HG02759 (cell line): ENCODE measurements at regions not wholly inside any gene's neighbourhood (a gene's known extent, or its start where the extent isn't known, plus 50 kb on each side); places are given as distances from the start of the nearest gene placed in this dataset.
"Not testable (repeated sequence)": the region's sequence is repeated elsewhere in the genome, so short reads cannot be mapped to it uniquely, and the experiment has no call there.

Experiments used
- ATAC-seq: cut with Tn5 transposase; IDR thresholded peaks from one replicate; pipeline ENCODE4 v1.9.1; 2021; ENCODE audit warnings: mild to moderate bottlenecking, moderate library complexity; ENCODE audit not compliant: unreplicated experiment

DNA sequence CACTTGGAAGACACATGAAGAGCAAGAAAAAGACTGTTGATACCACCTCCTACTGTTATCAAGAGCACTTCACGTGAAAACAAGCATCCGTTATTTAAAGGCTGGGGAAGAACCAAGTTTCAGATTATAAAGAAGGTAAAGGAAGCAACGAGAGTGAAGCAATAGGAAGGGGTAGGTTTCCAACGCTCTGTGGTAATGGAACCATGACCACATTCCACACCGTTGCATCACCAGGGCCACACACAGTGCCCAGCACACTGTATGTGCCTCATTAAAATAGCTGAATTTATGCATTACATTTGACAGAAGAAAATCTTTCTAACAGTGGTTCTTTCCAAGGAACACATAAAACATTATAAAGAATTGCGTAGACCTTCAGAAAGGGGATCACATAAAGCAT lies 435.8 kb downstream of the MRPL39 start:
- no peak for ATAC-seq

GRCh38 chr21:25170681-25171080 lies 436.6 kb downstream of the MRPL39 start:
- no peak for ATAC-seq

- no peak for ATAC-seq
Observed at GRCh38 chr21:25169370-25169769, 437.9 kb downstream of the MRPL39 start.

- not testable (repeated sequence) for ATAC-seq
Observed at GRCh38 chr21:25166904-25167303, 440.4 kb downstream of the MRPL39 start.

DNA sequence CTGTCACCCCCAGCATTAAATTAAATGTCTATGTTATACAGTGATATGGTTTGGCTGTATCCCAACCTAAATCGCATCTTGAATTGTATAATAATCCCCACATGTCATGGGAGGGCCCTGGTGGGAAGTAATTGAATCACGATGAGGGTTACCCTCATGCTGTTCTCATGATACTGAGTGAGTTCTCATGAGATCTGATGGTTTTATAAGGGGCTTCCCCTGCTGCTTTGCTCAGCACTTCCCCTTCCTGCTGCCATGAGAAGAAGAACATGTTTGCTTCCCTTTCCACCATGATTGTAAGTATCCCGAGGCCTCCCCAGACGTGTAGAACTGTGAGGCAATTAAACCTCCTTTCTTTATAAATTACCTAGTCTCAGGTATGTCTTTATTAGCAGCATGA lies 445.7 kb downstream of the MRPL39 start:
- no peak for ATAC-seq

DNA sequence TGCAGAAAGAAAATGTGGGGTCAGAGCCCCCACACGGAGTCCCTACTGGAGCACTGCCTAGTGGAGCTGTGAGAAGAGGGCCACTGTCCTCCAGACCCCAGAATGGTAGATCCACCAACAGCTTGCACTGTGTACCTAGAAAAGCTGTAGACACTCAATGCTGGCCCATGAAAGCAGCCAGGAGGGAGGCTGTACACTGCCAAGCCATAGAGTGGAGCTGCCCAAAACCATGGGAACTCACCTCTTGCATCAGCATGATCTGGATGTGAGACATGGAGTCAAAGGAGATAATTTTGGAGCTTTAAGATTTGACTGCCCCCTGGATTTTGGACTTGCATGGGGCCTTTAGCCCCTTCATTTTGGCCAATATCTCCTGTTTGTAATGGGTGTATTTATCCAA lies 452.3 kb downstream of the MRPL39 start:
- ATAC-seq = not testable (repeated sequence)

- no peak for ATAC-seq
Observed at GRCh38 chr21:25149022-25149421, 458.3 kb downstream of the MRPL39 start.

- no peak for ATAC-seq
Observed at GRCh38 chr21:25139414-25139813, 467.9 kb downstream of the MRPL39 start.

GRCh38 chr21:25133939-25134338 lies 473.3 kb downstream of the MRPL39 start:
- ATAC-seq = no peak

DNA sequence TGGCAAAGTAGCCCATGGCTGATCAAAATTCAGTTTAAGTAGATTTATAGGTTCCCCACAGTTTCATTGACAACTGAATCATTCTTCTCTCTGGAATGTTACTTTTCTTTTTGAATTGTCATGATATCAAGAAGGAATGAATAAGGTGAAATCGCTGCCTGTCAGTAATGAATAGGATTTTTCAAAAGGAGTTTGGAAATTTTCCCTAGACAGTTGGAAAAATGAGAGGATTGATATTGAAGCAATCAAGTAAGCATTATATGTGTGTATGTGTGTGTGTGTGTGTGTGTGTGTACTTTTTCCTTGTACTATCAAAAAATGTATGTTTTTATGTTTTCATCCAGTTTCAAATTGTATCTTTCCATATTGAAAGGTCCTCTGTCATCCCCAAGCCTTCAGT lies 479.5 kb downstream of the MRPL39 start:
- no peak for ATAC-seq

DNA sequence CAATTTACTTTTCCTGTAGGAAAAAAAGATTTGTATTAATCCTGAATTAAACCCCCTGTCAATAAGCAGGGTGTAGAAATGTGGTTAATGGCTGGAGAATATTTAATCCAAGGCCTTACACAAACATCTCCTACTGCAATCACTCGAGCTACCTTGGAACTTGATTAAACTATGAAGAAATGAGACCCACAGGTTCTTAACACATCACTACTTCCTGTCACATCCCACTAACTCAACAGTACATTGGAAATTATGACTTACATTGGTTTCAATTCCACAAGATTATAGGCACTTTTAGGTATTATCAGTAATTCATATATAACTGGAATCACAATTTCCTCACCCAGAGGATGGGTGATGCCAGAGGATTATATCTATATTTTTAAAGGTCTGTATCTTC lies 480.3 kb downstream of the MRPL39 start:
- ATAC-seq = no peak

DNA sequence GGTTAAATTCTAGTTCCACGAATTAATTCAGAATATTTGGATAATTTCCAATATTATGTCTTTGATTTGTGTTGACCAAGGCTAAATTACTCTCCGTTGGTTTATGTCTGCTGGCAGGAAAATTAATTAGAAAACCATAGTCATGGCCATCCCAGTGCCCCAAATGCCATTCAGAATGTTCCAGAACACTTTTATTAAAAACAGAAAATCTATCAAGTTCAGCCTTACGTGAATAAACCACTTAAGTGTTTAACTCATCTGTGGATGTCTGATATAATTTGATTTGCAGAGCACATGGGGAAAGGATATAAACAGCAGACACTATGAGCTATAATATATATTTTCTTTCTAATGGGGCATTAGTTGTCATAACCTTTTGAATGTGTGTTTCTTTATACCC lies 480.7 kb downstream of the MRPL39 start:
- no peak for ATAC-seq

GRCh38 chr21:25118648-25119047 lies 488.6 kb downstream of the MRPL39 start:
- no peak for ATAC-seq

DNA sequence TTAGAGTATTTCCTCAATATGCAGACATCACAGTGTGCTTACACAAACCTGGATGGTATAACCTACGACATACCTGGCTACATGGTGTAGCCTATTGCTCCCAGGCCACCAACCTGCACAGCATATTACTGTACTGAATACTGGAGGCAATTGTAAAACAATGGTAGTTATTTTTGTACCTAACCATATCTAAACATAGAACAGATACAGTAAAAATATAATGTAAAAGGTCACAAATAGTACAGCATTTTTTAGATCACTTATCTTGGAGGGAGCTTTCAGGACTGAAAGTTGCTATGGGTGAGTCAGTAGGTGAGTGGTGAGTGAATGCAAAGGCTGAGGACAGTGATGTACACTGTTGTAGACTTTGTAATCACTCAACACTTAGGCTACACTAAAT lies 492.3 kb downstream of the MRPL39 start:
- ATAC-seq = peak; percentile 85

GRCh38 chr21:25107708-25108107 lies 499.6 kb downstream of the MRPL39 start:
- no peak for ATAC-seq

DNA sequence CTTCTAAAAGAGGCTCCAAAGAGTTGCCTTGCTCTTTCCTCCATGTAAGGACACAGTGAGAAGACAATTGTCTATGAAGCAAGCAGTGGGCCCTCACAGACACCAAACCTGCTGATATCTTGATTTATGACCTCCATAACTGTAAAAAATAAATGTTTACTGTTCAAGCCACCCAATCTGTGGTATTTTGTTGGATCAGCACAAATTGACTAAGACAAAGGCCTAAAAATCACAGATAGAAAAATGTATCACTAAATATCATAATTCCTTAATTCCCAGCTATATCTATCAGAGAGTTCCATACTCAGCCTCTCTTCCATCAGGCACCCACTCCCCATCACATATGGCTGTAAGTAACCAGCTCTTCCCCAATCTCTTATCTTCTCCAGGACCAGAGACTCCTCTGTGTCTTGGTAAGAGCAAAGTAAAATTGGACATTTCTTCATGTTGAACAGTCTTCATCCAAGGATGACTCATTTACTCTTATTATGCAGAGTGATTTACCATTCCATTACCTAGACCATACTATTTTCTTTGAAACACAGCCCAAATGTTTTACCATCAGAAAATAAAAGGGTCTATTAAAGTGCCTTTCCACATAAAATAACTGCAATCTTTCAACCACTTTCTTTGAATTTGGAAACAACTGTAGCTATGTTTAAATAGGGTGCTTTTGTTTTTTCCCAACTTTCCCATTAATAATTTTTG lies 503.6 kb downstream of the MRPL39 start:
- no peak for ATAC-seq

- no peak for ATAC-seq
Observed at GRCh38 chr21:25097648-25098047, 509.6 kb downstream of the MRPL39 start.

- ATAC-seq = no peak
Observed at GRCh38 chr21:25094695-25095094, 512.6 kb downstream of the MRPL39 start.

- no peak for ATAC-seq
Observed at GRCh38 chr21:25092441-25093011, 514.8 kb downstream of the MRPL39 start.

DNA sequence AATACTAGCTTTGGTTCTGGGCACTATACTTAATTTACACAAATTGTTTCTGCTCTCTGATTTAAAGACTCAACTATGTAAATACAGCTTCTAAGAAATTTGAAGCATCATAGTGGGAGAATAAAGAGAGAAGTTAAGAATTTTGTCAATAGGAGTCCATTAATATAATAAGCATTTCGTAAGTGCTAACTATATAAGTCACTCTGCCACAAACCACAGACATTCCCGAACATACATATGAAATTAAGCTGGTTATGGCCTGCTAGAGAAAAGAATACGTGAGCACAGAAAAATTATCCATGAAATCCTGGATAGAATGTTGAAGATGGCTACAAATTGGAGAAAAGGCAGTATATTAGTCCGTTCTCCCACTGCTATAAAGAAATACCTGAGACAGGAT lies 526.2 kb downstream of the MRPL39 start:
- no peak for ATAC-seq

DNA sequence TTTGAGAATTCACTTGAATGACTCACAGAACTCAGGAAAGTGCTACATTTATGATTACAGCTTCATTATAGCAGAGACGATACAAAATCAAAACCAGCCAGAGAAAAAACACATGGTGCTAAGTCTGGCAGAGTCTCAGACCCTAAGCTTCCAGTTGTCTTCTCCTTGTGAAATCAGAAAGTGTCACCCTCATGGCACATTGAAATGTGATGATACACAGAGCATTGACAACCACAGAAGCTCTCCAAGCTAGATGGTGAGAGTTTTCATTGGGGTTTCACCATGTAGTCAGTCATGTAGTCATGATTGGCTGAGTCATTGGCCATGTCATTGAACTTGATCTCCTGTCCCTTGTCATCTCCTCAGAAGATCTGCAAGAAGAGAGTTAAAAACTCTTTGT lies 526.6 kb downstream of the MRPL39 start:
- ATAC-seq = peak; percentile 45

DNA sequence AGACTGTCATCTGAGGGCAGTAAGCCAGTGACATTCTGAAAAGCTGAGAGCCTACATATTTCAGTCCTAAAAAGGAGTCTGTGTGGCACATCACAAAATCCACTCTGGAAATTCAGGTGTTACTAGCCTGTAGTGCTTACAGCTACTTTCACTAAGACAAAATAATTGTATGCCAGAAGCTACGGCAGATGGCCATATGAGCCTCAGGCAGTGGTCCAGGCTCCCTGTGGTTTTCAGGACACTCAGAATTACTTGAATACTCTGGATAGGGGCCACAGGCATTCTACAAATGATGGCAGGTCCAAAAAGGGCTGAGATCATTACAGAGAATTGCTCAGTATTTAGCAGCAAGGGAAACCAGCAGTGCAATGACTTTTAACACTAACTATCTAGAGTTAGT lies 527.1 kb downstream of the MRPL39 start:
- no peak for ATAC-seq

DNA sequence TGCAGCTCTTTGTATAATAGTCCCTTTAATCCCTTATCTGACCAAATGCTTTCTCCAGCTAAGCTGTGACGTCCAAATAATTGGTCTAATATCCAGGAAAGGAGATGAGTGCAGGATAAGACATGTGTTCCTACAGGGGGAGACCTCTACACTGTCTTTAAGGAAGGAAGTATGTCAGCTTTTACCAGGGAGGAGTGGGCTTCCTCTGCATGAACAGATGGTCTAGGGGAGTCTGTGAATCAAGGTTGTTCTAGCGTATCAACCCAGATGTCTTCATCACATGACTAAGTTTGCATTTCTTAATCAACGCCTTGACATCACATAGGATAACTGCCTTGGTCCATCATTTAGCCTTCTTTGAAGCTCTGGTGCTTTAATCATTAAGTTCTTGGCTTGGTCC lies 528.2 kb downstream of the MRPL39 start:
- no peak for ATAC-seq
